ENCODE measurements at regions not wholly inside any gene's neighbourhood (a gene's known extent, or its start where the extent isn't known, plus 50 kb on each side); places are given as distances from the start of the nearest gene placed in this dataset.

GRCh38 chr12:88876857-88877256 lies 296.6 kb upstream of the KITLG start:
- TF ChIP-seq EZH2 (IDR thresholded peaks at IDR 0.05; ENCODE audit: low read depth), result no peak
- no peak for TF ChIP-seq CTCF (conservative IDR thresholded peaks at IDR 0.05)
